ENCODE measurements at regions not wholly inside any gene's neighbourhood (a gene's known extent, or its start where the extent isn't known, plus 50 kb on each side); places are given as distances from the start of the nearest gene placed in this dataset.

GRCh38 chr3:152209060-152209459 lies 59.7 kb upstream of the MBNL1 start:
- peaks cover 0 to 12% (median 3%) of the 10 kb centered on the region in 8 donors for H3K9me3 ChIP-seq
- DNase-seq, result no peak
- WGBS, 5 donors, result 83 to 93% (median 90%) methylated on average over 2 of the region's 2 CpGs
- TF ChIP-seq POLR2A (IDR thresholded peaks at IDR 0.05) (no peak), CTCF (IDR thresholded peaks at IDR 0.05 in 8 of 11, conservative IDR thresholded peaks at IDR 0.05 in 3 of 11) (no peak), POLR2AphosphoS5 (IDR thresholded peaks at IDR 0.05) (no peak)
- H3K4me1 ChIP-seq, result peaks cover 5 to 43% (median 14%) of the 10 kb centered on the region in 6 donors
- no peaks in the 10 kb centered on the region for H3K36me3 ChIP-seq
- intact Hi-C loops (cut with DNase I; ENCODE audit: low total_unique reads), result loop anchor here (10.0 kb wide), 1 partner anchor 56 kb away; the partner anchor contains the start of gene MBNL1
- H3K27ac ChIP-seq, result no peak overlapping the region
- H3K4me3 ChIP-seq, result no peak overlapping the region
- H3K27me3 ChIP-seq (replicated peaks in 1 of 7), result no peaks in the 10 kb centered on the region

GRCh38 chr3:152209776-152210175 lies 59.0 kb upstream of the MBNL1 start:
- Histone ChIP-seq H3K4me1 (peaks cover 5 to 40% (median 9%) of the 10 kb centered on the region in 6 donors), H3K36me3 (no peaks in the 10 kb centered on the region), H3K27me3 (replicated peaks in 1 of 7) (no peaks in the 10 kb centered on the region), H3K27ac (no peak overlapping the region), H3K9me3 (peaks cover 0 to 12% (median 3%) of the 10 kb centered on the region in 8 donors), H3K4me3 (no peak overlapping the region)
- WGBS, 5 donors, result 77 to 96% (median 91%) methylated on average over 5 of the region's 5 CpGs
- intact Hi-C loops (cut with DNase I; ENCODE audit: low total_unique reads), result loop anchor here (10.0 kb wide), 1 partner anchor 55 kb away; the partner anchor contains the start of gene MBNL1
- TF ChIP-seq POLR2A (IDR thresholded peaks at IDR 0.05) (no peak), POLR2AphosphoS5 (IDR thresholded peaks at IDR 0.05) (no peak), CTCF (IDR thresholded peaks at IDR 0.05 in 8 of 11, conservative IDR thresholded peaks at IDR 0.05 in 3 of 11) (no peak)
- no peak for DNase-seq

DNA sequence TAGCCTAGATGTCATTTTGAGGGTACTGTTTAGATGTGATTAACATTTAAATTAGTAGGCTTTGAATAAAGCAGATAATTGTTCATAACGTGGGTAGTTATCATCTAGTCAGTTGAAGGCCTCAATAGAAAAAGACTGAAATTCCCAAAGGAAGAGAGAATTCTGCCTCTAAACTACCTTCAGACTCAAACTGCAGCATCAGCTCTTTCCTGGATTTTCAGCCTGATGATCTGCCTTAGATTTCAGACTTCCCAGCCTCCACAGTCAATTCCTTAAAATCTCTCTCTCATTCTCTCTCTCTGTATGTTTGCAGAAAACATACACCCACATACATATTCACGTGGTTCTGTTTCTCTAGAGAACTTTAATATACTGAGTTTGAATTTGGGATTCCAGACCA lies 58.0 kb upstream of the MBNL1 start:
- H3K4me3 ChIP-seq, result no peak overlapping the region
- H3K4me1 ChIP-seq, result peaks cover 3 to 31% (median 7%) of the 10 kb centered on the region in 6 donors
- no peak for DNase-seq
- H3K36me3 ChIP-seq, result no peaks in the 10 kb centered on the region
- H3K27ac ChIP-seq, result no peak overlapping the region
- TF ChIP-seq CTCF (IDR thresholded peaks at IDR 0.05 in 8 of 11, conservative IDR thresholded peaks at IDR 0.05 in 3 of 11) (no peak), POLR2A (IDR thresholded peaks at IDR 0.05) (no peak), POLR2AphosphoS5 (IDR thresholded peaks at IDR 0.05) (no peak)
- intact Hi-C loops (cut with DNase I; ENCODE audit: low total_unique reads), result no loop called here
- H3K27me3 ChIP-seq (replicated peaks in 1 of 7), result no peaks in the 10 kb centered on the region
- WGBS, 5 donors, result 90 to 93% (median 92%) methylated on average over 2 of the region's 2 CpGs
- H3K9me3 ChIP-seq, result peaks cover 0 to 12% (median 3%) of the 10 kb centered on the region in 8 donors

- no peak overlapping the region for H3K4me3 ChIP-seq
- no peaks in the 10 kb centered on the region for H3K36me3 ChIP-seq
- H3K27me3 ChIP-seq (replicated peaks in 1 of 7), result no peaks in the 10 kb centered on the region
- WGBS, 5 donors, result 79 to 100% (median 91%) methylated on average over 1 of the region's 1 CpG
- peaks cover 0 to 12% (median 3%) of the 10 kb centered on the region in 8 donors for H3K9me3 ChIP-seq
- intact Hi-C loops (cut with DNase I; ENCODE audit: low total_unique reads), result no loop called here
- H3K27ac ChIP-seq, result no peak overlapping the region
- DNase-seq, result no peak
- peaks cover 0 to 21% (median 0%) of the 10 kb centered on the region in 6 donors for H3K4me1 ChIP-seq
- no peak for TF ChIP-seq POLR2AphosphoS5 (IDR thresholded peaks at IDR 0.05)
- TF ChIP-seq CTCF (IDR thresholded peaks at IDR 0.05 in 8 of 11, conservative IDR thresholded peaks at IDR 0.05 in 3 of 11), result no peak
Observed at GRCh38 chr3:152211655-152212054, 57.1 kb upstream of the MBNL1 start.
